ENCODE measurements at regions not wholly inside any gene's neighbourhood (a gene's known extent, or its start where the extent isn't known, plus 50 kb on each side); places are given as distances from the start of the nearest gene placed in this dataset.

GRCh38 chr2:447902-448665 lies 160.2 kb upstream of the ALKAL2 start:
- TF ChIP-seq EZH2 (IDR thresholded peaks at IDR 0.05; ENCODE audit: low read length, missing control alignments) (no peak), CTCF (conservative IDR thresholded peaks at IDR 0.05 in 1 of 2, IDR thresholded peaks at IDR 0.05 in 1 of 2; ENCODE audit: low read depth in 1 of 2, low read length in 2 of 2) (no peak)
